ENCODE measurements at regions not wholly inside any gene's neighbourhood (a gene's known extent, or its start where the extent isn't known, plus 50 kb on each side); places are given as distances from the start of the nearest gene placed in this dataset.

- CTCF ChIA-PET, result no interaction called here
- peaks cover 53% of the 10 kb centered on the region for H3K27me3 Mint-ChIP-seq (ENCODE audit: low read depth)
- H3K27ac Mint-ChIP-seq, result no peak overlapping the region
Observed at GRCh38 chr1:217140041-217140901, 417.0 kb upstream of the ESRRG start.

GRCh38 chr1:217139513-217139912 is 416.3 kb upstream of the ESRRG start:
- peaks cover 1% of the 10 kb centered on the region for H3K9me3 Mint-ChIP-seq
- intact Hi-C loops (cut with micrococcal nuclease), result no loop called here

More at GRCh38 chr1:217140041-217140901, 417.0 kb upstream of the ESRRG start:
- no peak for DNase-seq
- no peak overlapping the region for H3K4me3 Mint-ChIP-seq
- peaks cover 5% of the 10 kb centered on the region for H3K36me3 Mint-ChIP-seq (ENCODE audit: low read depth)
- intact Hi-C loops (cut with micrococcal nuclease), result no loop called here
- peaks cover 4% of the 10 kb centered on the region for H3K4me1 Mint-ChIP-seq (ENCODE audit: low read depth)
- peaks cover 5% of the 10 kb centered on the region for H3K9me3 Mint-ChIP-seq

GRCh38 chr1:217138799-217139466 is 415.7 kb upstream of the ESRRG start:
- CTCF ChIA-PET, result no interaction called here
- intact Hi-C loops (cut with micrococcal nuclease), result no loop called here
- H3K4me3 Mint-ChIP-seq, result no peak overlapping the region

More at GRCh38 chr1:217139513-217139912, 416.3 kb upstream of the ESRRG start:
- Mint-ChIP-seq H3K4me1 (ENCODE audit: low read depth) (peaks cover 6% of the 10 kb centered on the region), H3K27ac (no peak overlapping the region), H3K27me3 (ENCODE audit: low read depth) (peaks cover 61% of the 10 kb centered on the region), H3K36me3 (ENCODE audit: low read depth) (peaks cover 5% of the 10 kb centered on the region), H3K4me3 (no peak overlapping the region)
- CTCF ChIA-PET, result no interaction called here
- no peak for DNase-seq

GRCh38 chr1:217138173-217138765 is 415.0 kb upstream of the ESRRG start:
- H3K4me3 Mint-ChIP-seq, result no peak overlapping the region
- H3K4me1 Mint-ChIP-seq (ENCODE audit: low read depth), result peaks cover 6% of the 10 kb centered on the region
- H3K27me3 Mint-ChIP-seq (ENCODE audit: low read depth), result peaks cover 71% of the 10 kb centered on the region
- no peak for DNase-seq
- no peaks in the 10 kb centered on the region for H3K9me3 Mint-ChIP-seq
- CTCF ChIA-PET, result no interaction called here
- H3K27ac Mint-ChIP-seq, result no peak overlapping the region
- intact Hi-C loops (cut with micrococcal nuclease), result no loop called here
- peaks cover 5% of the 10 kb centered on the region for H3K36me3 Mint-ChIP-seq (ENCODE audit: low read depth)

More at GRCh38 chr1:217138799-217139466, 415.7 kb upstream of the ESRRG start:
- H3K4me1 Mint-ChIP-seq (ENCODE audit: low read depth), result peaks cover 6% of the 10 kb centered on the region
- DNase-seq, result no peak
- no peaks in the 10 kb centered on the region for H3K9me3 Mint-ChIP-seq
- H3K27ac Mint-ChIP-seq, result no peak overlapping the region
- H3K36me3 Mint-ChIP-seq (ENCODE audit: low read depth), result peaks cover 5% of the 10 kb centered on the region
- H3K27me3 Mint-ChIP-seq (ENCODE audit: low read depth), result peaks cover 67% of the 10 kb centered on the region

GRCh38 chr1:217137210-217137881 is 414.1 kb upstream of the ESRRG start:
- peaks cover 77% of the 10 kb centered on the region for H3K27me3 Mint-ChIP-seq (ENCODE audit: low read depth)
- H3K4me3 Mint-ChIP-seq, result no peak overlapping the region
- no peak for DNase-seq
- CTCF ChIA-PET, result no interaction called here
- intact Hi-C loops (cut with micrococcal nuclease), result no loop called here
- H3K27ac Mint-ChIP-seq, result no peak overlapping the region
- no peaks in the 10 kb centered on the region for H3K9me3 Mint-ChIP-seq
- peaks cover 5% of the 10 kb centered on the region for H3K36me3 Mint-ChIP-seq (ENCODE audit: low read depth)
- peaks cover 6% of the 10 kb centered on the region for H3K4me1 Mint-ChIP-seq (ENCODE audit: low read depth)

GRCh38 chr1:217136895-217137205 is 413.6 kb upstream of the ESRRG start:
- no peak overlapping the region for H3K27ac Mint-ChIP-seq
- peaks cover 77% of the 10 kb centered on the region for H3K27me3 Mint-ChIP-seq (ENCODE audit: low read depth)
- DNase-seq, result no peak
- H3K4me3 Mint-ChIP-seq, result no peak overlapping the region
- CTCF ChIA-PET, result no interaction called here
- H3K4me1 Mint-ChIP-seq (ENCODE audit: low read depth), result peaks cover 6% of the 10 kb centered on the region
- intact Hi-C loops (cut with micrococcal nuclease), result no loop called here
- H3K9me3 Mint-ChIP-seq, result no peaks in the 10 kb centered on the region
- peaks cover 5% of the 10 kb centered on the region for H3K36me3 Mint-ChIP-seq (ENCODE audit: low read depth)

- no peak overlapping the region for H3K27ac Mint-ChIP-seq
- CTCF ChIA-PET, result no interaction called here
- intact Hi-C loops (cut with micrococcal nuclease), result no loop called here
- no peak for DNase-seq
- H3K4me3 Mint-ChIP-seq, result no peak overlapping the region
- H3K4me1 Mint-ChIP-seq (ENCODE audit: low read depth), result peaks cover 6% of the 10 kb centered on the region
- H3K9me3 Mint-ChIP-seq, result no peaks in the 10 kb centered on the region
- H3K27me3 Mint-ChIP-seq (ENCODE audit: low read depth), result peaks cover 75% of the 10 kb centered on the region
- H3K36me3 Mint-ChIP-seq (ENCODE audit: low read depth), result peaks cover 5% of the 10 kb centered on the region
Observed at GRCh38 chr1:217135987-217136894, 413.0 kb upstream of the ESRRG start.

- intact Hi-C loops (cut with micrococcal nuclease), result no loop called here
- peaks cover 69% of the 10 kb centered on the region for H3K27me3 Mint-ChIP-seq (ENCODE audit: low read depth)
Observed at GRCh38 chr1:217135569-217135915, 412.3 kb upstream of the ESRRG start.

GRCh38 chr1:217134857-217135568 is 411.8 kb upstream of the ESRRG start:
- H3K27ac Mint-ChIP-seq, result no peak overlapping the region

More at GRCh38 chr1:217135569-217135915, 412.3 kb upstream of the ESRRG start:
- CTCF ChIA-PET, result interaction anchor here (0.6 kb wide), 1 partner anchor 926 kb away, joined by 3 read pairs; no protein-coding TSS in a partner anchor
- H3K4me1 Mint-ChIP-seq (ENCODE audit: low read depth), result peaks cover 6% of the 10 kb centered on the region
- peaks cover 5% of the 10 kb centered on the region for H3K36me3 Mint-ChIP-seq (ENCODE audit: low read depth)
- no peaks in the 10 kb centered on the region for H3K9me3 Mint-ChIP-seq
- no peak for DNase-seq
- H3K27ac Mint-ChIP-seq, result no peak overlapping the region
- H3K4me3 Mint-ChIP-seq, result no peak overlapping the region

GRCh38 chr1:217133958-217134856 is 411.0 kb upstream of the ESRRG start:
- peaks cover 5% of the 10 kb centered on the region for H3K36me3 Mint-ChIP-seq (ENCODE audit: low read depth)
- H3K4me3 Mint-ChIP-seq, result no peak overlapping the region
- no peak for DNase-seq
- peaks cover 6% of the 10 kb centered on the region for H3K4me1 Mint-ChIP-seq (ENCODE audit: low read depth)
- H3K27ac Mint-ChIP-seq, result no peak overlapping the region
- peaks cover 60% of the 10 kb centered on the region for H3K27me3 Mint-ChIP-seq (ENCODE audit: low read depth)
- intact Hi-C loops (cut with micrococcal nuclease), result no loop called here
- H3K9me3 Mint-ChIP-seq, result no peaks in the 10 kb centered on the region
- CTCF ChIA-PET, result no interaction called here

More at GRCh38 chr1:217134857-217135568, 411.8 kb upstream of the ESRRG start:
- no peak for DNase-seq
- peaks cover 5% of the 10 kb centered on the region for H3K36me3 Mint-ChIP-seq (ENCODE audit: low read depth)
- no peak overlapping the region for H3K4me3 Mint-ChIP-seq
- intact Hi-C loops (cut with micrococcal nuclease), result no loop called here
- H3K4me1 Mint-ChIP-seq (ENCODE audit: low read depth), result peaks cover 6% of the 10 kb centered on the region
- peaks cover 63% of the 10 kb centered on the region for H3K27me3 Mint-ChIP-seq (ENCODE audit: low read depth)
- no peaks in the 10 kb centered on the region for H3K9me3 Mint-ChIP-seq
- CTCF ChIA-PET, result interaction anchor here (0.6 kb wide), 1 partner anchor 927 kb away, joined by 3 read pairs; no protein-coding TSS in a partner anchor
